Muscle of leg (tissue), 3 donors: ENCODE measurements at regions not wholly inside any gene's neighbourhood (a gene's known extent, or its start where the extent isn't known, plus 50 kb on each side); places are given as distances from the start of the nearest gene placed in this dataset.
"Not testable (repeated sequence)": the region's sequence is repeated elsewhere in the genome, so short reads cannot be mapped to it uniquely, and the experiment has no call there.

Experiments
- DNase-seq: peaks from one replicate; pipeline ENCODE4 v3.0.0; 2013
- H3K27ac ChIP-seq: one replicate; pipeline ENCODE4 v1.5.1; 2013; ENCODE audit warnings: mild to moderate bottlenecking, low read length, control low read depth
- H3K27me3 ChIP-seq: one replicate; pipeline ENCODE4 v1.6.1; 2013; ENCODE audit warnings: low read length; ENCODE audit not compliant: control insufficient read depth, insufficient read depth
- H3K36me3 ChIP-seq: one replicate; pipeline ENCODE4 v1.6.1; 2013; ENCODE audit warnings: low read length; ENCODE audit not compliant: control insufficient read depth, insufficient read depth
- H3K4me1 ChIP-seq: one replicate; pipeline ENCODE4 v1.6.1; 2013; ENCODE audit warnings: low read length; ENCODE audit not compliant: control insufficient read depth, insufficient read depth
- H3K4me3 ChIP-seq: one replicate; pipeline ENCODE4 v1.5.1; 2013; ENCODE audit warnings: low read length, control low read depth
- H3K9me3 ChIP-seq: replicated peaks from 2 replicates; pipeline ENCODE4 v1.6.1; 2013; ENCODE audit warnings: low read depth, low read length; ENCODE audit not compliant: control insufficient read depth
- WGBS: methylation state at CpG from one replicate; pipeline ENCODE4 v1.1.5; 2013; ENCODE audit warnings: missing lambda C conversion rate; ENCODE audit not compliant: insufficient coverage; 5-methylcytosine and 5-hydroxymethylcytosine counted together

- not testable (repeated sequence) for H3K27ac ChIP-seq, DNase-seq, H3K27me3 ChIP-seq, H3K4me1 ChIP-seq, H3K36me3 ChIP-seq, H3K9me3 ChIP-seq, H3K4me3 ChIP-seq
- no CpG with 5 or more reads among the region's 1 CpG for WGBS
Observed at GRCh38 chr19:23984911-23985310, 70.2 kb downstream of the ZNF726 start.

GRCh38 chr19:23986623-23987022 is 71.9 kb downstream of the ZNF726 start:
- no peaks in the 10 kb centered on the region for H3K9me3 ChIP-seq
- DNase-seq, result no peak
- WGBS, result no CpG with 5 or more reads among the region's 1 CpG
- H3K27me3 ChIP-seq, result no peaks in the 10 kb centered on the region
- H3K4me1 ChIP-seq, result no peaks in the 10 kb centered on the region
- H3K27ac ChIP-seq, result no peak overlapping the region
- H3K4me3 ChIP-seq, result no peak overlapping the region
- H3K36me3 ChIP-seq, result no peaks in the 10 kb centered on the region

- H3K4me3 ChIP-seq, result no peak overlapping the region
- no peaks in the 10 kb centered on the region for H3K9me3 ChIP-seq
- no peaks in the 10 kb centered on the region for H3K4me1 ChIP-seq
- no peaks in the 10 kb centered on the region for H3K27me3 ChIP-seq
- no CpG with 5 or more reads among the region's 1 CpG for WGBS
- DNase-seq, result peak; percentile 36
- H3K36me3 ChIP-seq, result no peaks in the 10 kb centered on the region
- H3K27ac ChIP-seq, result no peak overlapping the region
Observed at GRCh38 chr19:23991170-23991569, 76.5 kb downstream of the ZNF726 start.

- Histone ChIP-seq H3K36me3 (no peaks in the 10 kb centered on the region), H3K9me3 (no peaks in the 10 kb centered on the region), H3K4me1 (no peaks in the 10 kb centered on the region), H3K4me3 (no peak overlapping the region), H3K27me3 (no peaks in the 10 kb centered on the region), H3K27ac (no peak overlapping the region)
- no peak for DNase-seq
- WGBS, result no CpG with 5 or more reads among the region's 3 CpGs
Observed at GRCh38 chr19:23992348-23992747, 77.7 kb downstream of the ZNF726 start.

- H3K27me3 ChIP-seq, result no peaks in the 10 kb centered on the region
- H3K27ac ChIP-seq, result no peak overlapping the region
- no peaks in the 10 kb centered on the region for H3K9me3 ChIP-seq
- H3K36me3 ChIP-seq, result no peaks in the 10 kb centered on the region
- 80% methylated on average over 1 of the region's 2 CpGs for WGBS
- H3K4me3 ChIP-seq, result no peak overlapping the region
- no peaks in the 10 kb centered on the region for H3K4me1 ChIP-seq
- no peak for DNase-seq
Observed at GRCh38 chr19:23993440-23993839, 78.8 kb downstream of the ZNF726 start.

- H3K4me3 ChIP-seq, result no peak overlapping the region
- H3K4me1 ChIP-seq, result no peaks in the 10 kb centered on the region
- H3K9me3 ChIP-seq, result peaks cover 15% of the 10 kb centered on the region
- no peaks in the 10 kb centered on the region for H3K27me3 ChIP-seq
- H3K36me3 ChIP-seq, result no peaks in the 10 kb centered on the region
- no peak overlapping the region for H3K27ac ChIP-seq
- DNase-seq, result no peak
- WGBS, result 31% methylated on average over 3 of the region's 7 CpGs
Observed at GRCh38 chr19:23996549-23996948, 81.9 kb downstream of the ZNF726 start.

- peaks cover 27% of the 10 kb centered on the region for H3K9me3 ChIP-seq
- H3K27ac ChIP-seq, result no peak overlapping the region
- WGBS, result 57% methylated on average over 2 of the region's 2 CpGs
- H3K4me3 ChIP-seq, result no peak overlapping the region
- H3K27me3 ChIP-seq, result no peaks in the 10 kb centered on the region
- H3K36me3 ChIP-seq, result no peaks in the 10 kb centered on the region
- no peaks in the 10 kb centered on the region for H3K4me1 ChIP-seq
- no peak for DNase-seq
Observed at GRCh38 chr19:23998568-23998967, 83.9 kb downstream of the ZNF726 start.

GRCh38 chr19:23999821-24000610 is 85.3 kb downstream of the ZNF726 start:
- DNase-seq, result no peak
- 86% methylated on average over 3 of the region's 9 CpGs for WGBS
- Histone ChIP-seq H3K27me3 (no peaks in the 10 kb centered on the region), H3K9me3 (peaks cover 32% of the 10 kb centered on the region), H3K36me3 (no peaks in the 10 kb centered on the region), H3K4me3 (no peak overlapping the region), H3K27ac (no peak overlapping the region), H3K4me1 (no peaks in the 10 kb centered on the region)

GRCh38 chr19:24000656-24001055 is 86.0 kb downstream of the ZNF726 start:
- Histone ChIP-seq H3K9me3 (peaks cover 32% of the 10 kb centered on the region), H3K27me3 (no peaks in the 10 kb centered on the region), H3K4me1 (no peaks in the 10 kb centered on the region), H3K36me3 (no peaks in the 10 kb centered on the region), H3K4me3 (no peak overlapping the region), H3K27ac (no peak overlapping the region)
- no peak for DNase-seq
- 100% methylated on average over 2 of the region's 2 CpGs for WGBS

- H3K4me1 ChIP-seq, result no peaks in the 10 kb centered on the region
- no peaks in the 10 kb centered on the region for H3K36me3 ChIP-seq
- H3K4me3 ChIP-seq, result no peak overlapping the region
- no peak overlapping the region for H3K27ac ChIP-seq
- H3K27me3 ChIP-seq, result no peaks in the 10 kb centered on the region
- WGBS, result 89% methylated on average over 18 of the region's 32 CpGs
- no peak for DNase-seq
- H3K9me3 ChIP-seq, result peaks cover 32% of the 10 kb centered on the region
Observed at GRCh38 chr19:24002256-24002945, 84.6 kb upstream of the ZNF254 start.
